Fibroblast of lung (primary cell): ENCODE measurements at regions not wholly inside any gene's neighbourhood (a gene's known extent, or its start where the extent isn't known, plus 50 kb on each side); places are given as distances from the start of the nearest gene placed in this dataset.

ENCODE experiments used
- DNase-seq, 2 donors: peaks; one replicate each; pipeline versions ENCODE4 v3.0.0 to v3.0.0-alpha.2; 2010; ENCODE audit warnings: low read depth in 2 of 2
- H2AFZ ChIP-seq: 2 replicates; pipeline ENCODE4 v1.5.1; 2012; ENCODE audit warnings: low read length, control low read depth, inconsistent platforms
- H3K27ac ChIP-seq: 2 replicates; pipeline ENCODE4 v1.5.1; 2011; ENCODE audit warnings: low read length, control low read depth; ENCODE audit not compliant: insufficient read depth
- H3K27me3 ChIP-seq: 2 replicates; pipeline ENCODE4 v1.5.1; 2011; ENCODE audit warnings: mild to moderate bottlenecking, low read length; ENCODE audit not compliant: control insufficient read depth, insufficient read depth
- H3K36me3 ChIP-seq: 2 replicates; pipeline ENCODE4 v1.5.1; 2011; ENCODE audit warnings: low read length; ENCODE audit not compliant: control insufficient read depth, insufficient read depth
- H3K4me1 ChIP-seq: 2 replicates; pipeline ENCODE4 v1.5.1; 2011; ENCODE audit warnings: low read length; ENCODE audit not compliant: control insufficient read depth, insufficient read depth; ENCODE audit errors: extremely low read depth
- H3K4me2 ChIP-seq: 2 replicates; pipeline ENCODE4 v1.5.1; 2011; ENCODE audit warnings: low read length, control low read depth; ENCODE audit not compliant: insufficient read depth; ENCODE audit errors: extremely low read depth
- H3K4me3 ChIP-seq, 4 experiments: fragments of 200-600 bp in 1 of 4; sonication (generic) in 1 of 4; replicated peaks in 1 of 4; 2 replicates each; pipeline ENCODE4 v1.5.1; 2011 to 2016; ENCODE audit warnings: low read length in 4 of 4, low read depth in 3 of 4, mild to moderate bottlenecking in 3 of 4, control low read depth in 2 of 4, inconsistent platforms in 1 of 4, mixed read lengths in 1 of 4; ENCODE audit not compliant: insufficient read depth in 1 of 4; ENCODE audit errors: control extremely low read depth in 1 of 4
- H3K79me2 ChIP-seq: 2 replicates; pipeline ENCODE4 v1.5.1; 2012; ENCODE audit warnings: mild to moderate bottlenecking, low read length, inconsistent platforms; ENCODE audit not compliant: control insufficient read depth, insufficient read depth
- H3K9ac ChIP-seq: 2 replicates; pipeline ENCODE4 v1.5.1; 2011; ENCODE audit warnings: mild to moderate bottlenecking, low read length, control low read depth; ENCODE audit not compliant: insufficient read depth
- H3K9me3 ChIP-seq: 2 replicates; pipeline ENCODE4 v1.5.1; 2012; ENCODE audit warnings: low read depth, low read length; ENCODE audit not compliant: control insufficient read depth, insufficient read depth
- H4K20me1 ChIP-seq: 2 replicates; pipeline ENCODE4 v1.5.1; 2011; ENCODE audit warnings: low read length; ENCODE audit not compliant: control insufficient read depth, insufficient read depth; ENCODE audit errors: extremely low read depth
- EZH2 ChIP-seq: IDR thresholded peaks from 2 replicates; pipeline ENCODE4 v1.5.1; 2012; ENCODE audit warnings: low read length, control low read depth, mild to moderate bottlenecking; ENCODE audit errors: missing control alignments
- TF ChIP-seq, protein P1 (sequence below), 2 donors: IDR thresholded peaks in 1 of 2; conservative IDR thresholded peaks in 1 of 2; 1 replicate in 1 of 2; 2 replicates in 1 of 2; pipeline ENCODE4 v1.5.1; 2011 to 2012; ENCODE audit warnings: low read length in 2 of 2, control low read depth in 1 of 2, inconsistent platforms in 1 of 2, low read depth in 1 of 2, mild to moderate bottlenecking in 1 of 2

DNA sequence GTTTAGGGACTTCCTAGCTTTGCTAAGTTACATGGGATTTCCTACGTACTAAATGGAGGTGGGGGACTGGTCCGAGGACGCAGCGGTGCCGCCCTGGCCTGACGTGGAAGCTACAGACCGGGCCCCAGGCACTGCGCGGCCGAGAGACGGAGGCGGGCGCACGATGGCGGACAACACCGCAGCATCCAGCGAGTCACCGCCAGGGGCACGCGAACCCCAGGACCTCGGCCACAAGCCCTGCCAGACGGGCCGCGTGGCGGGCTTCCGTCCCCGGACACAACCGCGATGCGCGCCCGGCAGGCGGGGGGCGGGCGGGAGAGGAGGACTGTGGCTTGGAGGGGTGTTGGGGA, 1516.9 kb upstream of the DEFB115 start:
- no peak overlapping the region for H3K27ac ChIP-seq
- no peak overlapping the region for H3K4me2 ChIP-seq
- no peak overlapping the region for H2AFZ ChIP-seq
- no peaks in the 10 kb centered on the region for H3K9me3 ChIP-seq
- H3K36me3 ChIP-seq = no peaks in the 10 kb centered on the region
- DNase-seq = no peak
- no peaks in the 10 kb centered on the region for H3K79me2 ChIP-seq
- no peak overlapping the region for H3K9ac ChIP-seq
- H4K20me1 ChIP-seq = no peaks in the 10 kb centered on the region
- H3K4me1 ChIP-seq = no peaks in the 10 kb centered on the region
- H3K27me3 ChIP-seq = no peaks in the 10 kb centered on the region
- H3K4me3 ChIP-seq = no peak overlapping the region
- no peak for TF ChIP-seq EZH2
- TF ChIP-seq, protein P1, sequence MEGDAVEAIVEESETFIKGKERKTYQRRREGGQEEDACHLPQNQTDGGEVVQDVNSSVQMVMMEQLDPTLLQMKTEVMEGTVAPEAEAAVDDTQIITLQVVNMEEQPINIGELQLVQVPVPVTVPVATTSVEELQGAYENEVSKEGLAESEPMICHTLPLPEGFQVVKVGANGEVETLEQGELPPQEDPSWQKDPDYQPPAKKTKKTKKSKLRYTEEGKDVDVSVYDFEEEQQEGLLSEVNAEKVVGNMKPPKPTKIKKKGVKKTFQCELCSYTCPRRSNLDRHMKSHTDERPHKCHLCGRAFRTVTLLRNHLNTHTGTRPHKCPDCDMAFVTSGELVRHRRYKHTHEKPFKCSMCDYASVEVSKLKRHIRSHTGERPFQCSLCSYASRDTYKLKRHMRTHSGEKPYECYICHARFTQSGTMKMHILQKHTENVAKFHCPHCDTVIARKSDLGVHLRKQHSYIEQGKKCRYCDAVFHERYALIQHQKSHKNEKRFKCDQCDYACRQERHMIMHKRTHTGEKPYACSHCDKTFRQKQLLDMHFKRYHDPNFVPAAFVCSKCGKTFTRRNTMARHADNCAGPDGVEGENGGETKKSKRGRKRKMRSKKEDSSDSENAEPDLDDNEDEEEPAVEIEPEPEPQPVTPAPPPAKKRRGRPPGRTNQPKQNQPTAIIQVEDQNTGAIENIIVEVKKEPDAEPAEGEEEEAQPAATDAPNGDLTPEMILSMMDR (conservative IDR thresholded peaks at IDR 0.05 in 1 of 2, IDR thresholded peaks at IDR 0.05 in 1 of 2; ENCODE audit: low read depth in 1 of 2, low read length in 2 of 2) = no peak

DNA sequence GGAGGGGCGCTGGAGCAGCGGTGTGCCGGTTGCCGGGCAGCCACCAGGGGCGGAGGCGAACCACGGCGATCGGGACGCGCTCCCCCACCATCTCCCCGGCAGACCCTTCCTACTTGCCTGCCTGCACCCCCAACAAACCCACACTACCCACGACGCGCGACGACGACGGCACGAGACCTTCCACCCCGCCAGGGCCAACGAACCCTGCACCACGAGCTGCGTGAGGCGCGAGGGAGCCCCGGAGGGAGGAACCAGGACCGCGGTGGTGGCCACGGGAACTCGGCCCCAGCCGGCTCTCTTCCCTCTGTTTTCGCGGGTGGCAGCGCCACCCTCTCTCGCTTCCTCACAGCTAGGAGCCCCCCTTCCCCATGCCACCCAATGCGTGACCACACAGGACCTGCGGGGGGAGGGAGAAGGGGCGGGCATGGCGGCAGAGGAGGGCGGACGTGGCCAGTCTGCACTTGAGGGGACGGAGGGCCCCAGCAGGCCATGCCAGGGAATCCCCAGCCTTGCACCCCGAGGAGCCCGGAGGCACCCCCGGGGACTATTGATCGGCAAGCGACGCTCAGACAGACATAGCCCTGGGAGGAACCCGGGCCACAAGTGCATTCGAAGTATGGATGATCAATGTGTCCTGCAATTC, 1516.4 kb upstream of the DEFB115 start:
- no peaks in the 10 kb centered on the region for H3K9me3 ChIP-seq
- no peak for TF ChIP-seq EZH2
- TF ChIP-seq, protein P1 (conservative IDR thresholded peaks at IDR 0.05 in 1 of 2, IDR thresholded peaks at IDR 0.05 in 1 of 2; ENCODE audit: low read depth in 1 of 2, low read length in 2 of 2) = no peak

DNA sequence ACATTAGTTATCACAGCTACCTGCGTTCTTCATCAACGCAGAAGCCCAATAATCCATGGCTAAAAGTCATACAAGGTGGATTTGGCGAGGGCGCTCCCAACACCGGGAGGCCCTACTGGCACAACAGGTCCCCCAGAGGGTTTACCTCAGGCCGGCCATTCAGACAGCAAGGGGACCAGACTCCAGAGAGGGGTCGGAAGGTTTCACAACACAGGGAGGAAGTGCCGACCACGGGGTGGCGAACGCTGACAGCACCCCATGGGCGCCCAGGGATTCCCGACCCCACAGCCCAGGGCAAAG, 1515.9 kb upstream of the DEFB115 start:
- Histone ChIP-seq H4K20me1 (no peaks in the 10 kb centered on the region), H3K36me3 (no peaks in the 10 kb centered on the region), H2AFZ (no peak overlapping the region), H3K79me2 (no peaks in the 10 kb centered on the region), H3K4me3 (no peak overlapping the region), H3K4me2 (no peak overlapping the region), H3K4me1 (no peaks in the 10 kb centered on the region), H3K27ac (no peak overlapping the region), H3K9ac (no peak overlapping the region), H3K9me3 (no peaks in the 10 kb centered on the region), H3K27me3 (no peaks in the 10 kb centered on the region)
- TF ChIP-seq EZH2 = no peak
- TF ChIP-seq, protein P1 (conservative IDR thresholded peaks at IDR 0.05 in 1 of 2, IDR thresholded peaks at IDR 0.05 in 1 of 2; ENCODE audit: low read depth in 1 of 2, low read length in 2 of 2) = no peak
- no peak for DNase-seq

More for the DNA sequence above, 1516.4 kb upstream of the DEFB115 start:
- Histone ChIP-seq H3K27me3 (no peaks in the 10 kb centered on the region), H3K4me1 (no peaks in the 10 kb centered on the region), H3K79me2 (no peaks in the 10 kb centered on the region), H4K20me1 (no peaks in the 10 kb centered on the region), H3K4me2 (no peak overlapping the region), H3K9ac (no peak overlapping the region), H2AFZ (no peak overlapping the region), H3K4me3 (no peak overlapping the region), H3K36me3 (no peaks in the 10 kb centered on the region), H3K27ac (no peak overlapping the region)
- DNase-seq = no peak
